HG02610 (cell line): ENCODE measurements at regions not wholly inside any gene's neighbourhood (a gene's known extent, or its start where the extent isn't known, plus 50 kb on each side); places are given as distances from the start of the nearest gene placed in this dataset.
"Not testable (repeated sequence)": the region's sequence is repeated elsewhere in the genome, so short reads cannot be mapped to it uniquely, and the experiment has no call there.

Source experiments
- ATAC-seq: cut with Tn5 transposase; IDR thresholded peaks from one replicate; pipeline ENCODE4 v1.9.1; 2021; ENCODE audit warnings: mild to moderate bottlenecking, moderate library complexity; ENCODE audit not compliant: unreplicated experiment

DNA sequence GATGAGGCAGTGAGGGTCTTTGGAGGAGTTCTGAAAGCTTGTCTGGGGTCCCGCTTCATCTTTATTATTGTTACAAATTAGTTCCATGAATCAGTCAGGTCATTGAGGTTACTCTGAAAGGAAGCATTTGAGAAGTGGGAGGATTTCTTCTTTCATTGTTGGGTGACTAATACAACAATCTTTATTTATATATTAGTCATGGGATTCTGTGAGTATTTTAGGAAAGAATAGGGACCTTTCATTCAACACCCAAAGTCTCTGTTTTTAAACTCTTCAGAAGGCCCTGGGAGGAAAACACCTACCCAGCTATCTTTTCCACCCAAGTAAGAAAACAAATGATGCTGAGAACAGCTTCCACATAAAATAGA, 98.3 kb downstream of the SOD2 start:
- ATAC-seq: no peak

DNA sequence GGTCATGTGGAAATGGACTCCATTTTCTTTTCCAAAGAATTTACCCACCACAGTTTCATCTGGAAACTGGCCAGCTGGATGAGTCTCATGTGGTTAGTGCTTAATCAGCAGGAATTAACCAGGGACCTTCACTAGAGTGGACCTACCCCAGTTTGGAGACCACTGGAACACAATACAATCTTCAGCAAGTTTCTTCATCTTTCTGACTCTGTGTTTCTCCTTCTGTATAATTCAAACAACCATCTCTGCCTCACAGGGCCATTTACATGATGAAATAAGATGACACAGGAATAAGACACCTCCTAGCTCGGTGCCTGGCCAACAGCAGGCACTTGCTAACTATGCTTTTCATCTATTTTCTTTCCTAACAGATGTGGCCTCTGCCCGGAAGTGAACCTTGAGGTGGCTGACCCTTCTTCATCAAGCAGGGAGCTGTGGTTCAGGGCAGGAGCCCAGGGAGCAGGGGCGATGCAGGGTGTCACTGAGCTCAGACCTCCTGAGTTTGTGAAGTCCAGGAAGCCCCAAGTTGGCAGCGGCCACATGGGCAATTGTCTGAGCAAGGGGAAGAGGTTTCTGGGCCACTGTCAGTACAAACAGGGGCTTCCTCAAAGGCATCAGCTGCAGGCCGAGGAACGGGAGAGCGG, 98.8 kb downstream of the SOD2 start:
- no peak for ATAC-seq

DNA sequence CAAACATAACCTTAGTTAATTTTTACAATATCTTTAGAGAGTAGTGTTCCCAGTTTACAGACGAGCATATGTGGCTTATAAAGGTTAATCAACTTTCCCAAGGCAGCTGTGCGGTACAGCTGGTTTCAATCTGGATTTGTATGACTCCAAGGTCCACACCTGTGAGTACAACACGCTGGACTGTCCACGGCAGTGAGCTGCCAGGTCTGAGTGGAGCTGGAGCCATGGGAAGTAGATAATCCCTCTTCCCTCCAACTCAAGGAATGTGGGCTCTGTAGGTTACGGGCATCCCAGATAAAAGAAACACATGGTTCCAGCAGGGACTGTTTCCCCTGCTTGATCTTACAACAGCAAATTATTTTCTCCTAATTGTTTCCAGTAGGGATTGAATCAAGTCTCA, 102.2 kb downstream of the SOD2 start:
- ATAC-seq: no peak

DNA sequence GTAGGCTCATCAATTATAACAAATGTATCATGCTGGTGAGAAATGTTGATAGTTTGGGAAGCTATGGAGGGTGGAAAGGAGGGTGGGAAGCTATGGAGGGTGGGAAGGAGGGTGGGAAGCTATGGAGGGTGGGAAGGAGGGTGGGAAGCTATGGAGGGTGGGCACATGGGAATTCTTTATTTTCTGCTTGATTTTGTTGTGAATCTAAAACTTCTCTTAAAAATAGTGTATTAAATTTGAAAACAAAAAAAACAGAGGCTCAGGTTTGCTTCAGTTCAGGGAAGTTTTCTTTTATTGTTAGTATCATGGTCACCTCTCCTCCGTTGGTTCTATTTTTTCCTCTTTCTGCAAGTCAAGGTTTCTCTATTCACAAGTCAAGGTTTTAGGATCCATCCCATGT, 106.4 kb downstream of the SOD2 start:
- no peak for ATAC-seq

DNA sequence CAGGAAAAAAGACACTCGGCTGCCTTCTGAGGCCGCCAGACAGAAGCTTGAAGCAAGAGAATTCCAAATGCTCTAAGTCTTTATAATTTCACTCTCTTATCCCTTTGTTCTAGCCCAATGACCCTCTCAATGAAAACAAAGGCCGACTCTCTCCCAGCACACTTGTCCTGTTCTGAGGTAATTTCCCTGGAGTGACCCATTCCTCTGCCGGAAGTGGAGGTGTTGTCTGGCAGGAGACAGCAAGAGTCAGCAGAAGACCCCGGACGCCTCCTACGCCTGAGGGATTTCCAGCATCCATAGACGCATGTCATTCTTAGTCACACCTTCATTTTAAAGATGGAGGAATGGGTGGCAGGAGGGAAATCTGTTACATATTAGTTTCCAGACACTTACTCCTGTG, 110.3 kb downstream of the SOD2 start:
- no peak for ATAC-seq

DNA sequence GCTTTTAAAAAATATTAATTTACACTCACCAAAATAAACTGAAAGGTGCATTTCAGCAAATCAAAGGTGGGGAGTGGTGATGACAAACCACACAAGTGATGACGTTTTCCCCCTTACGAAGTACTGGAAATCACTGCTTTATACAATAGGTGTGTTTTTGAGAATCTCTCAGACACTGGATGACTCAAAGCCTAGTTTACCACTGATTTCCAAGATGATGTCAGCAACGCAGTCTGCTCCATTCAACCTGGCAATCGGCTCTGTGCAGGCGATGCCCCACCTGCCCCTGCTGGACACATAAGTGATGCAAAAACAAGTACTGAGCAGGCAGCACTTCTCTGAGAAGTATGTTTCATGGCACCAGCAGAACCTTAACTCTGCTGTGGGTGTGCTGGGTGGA, 114.4 kb downstream of the SOD2 start:
- no peak for ATAC-seq

DNA sequence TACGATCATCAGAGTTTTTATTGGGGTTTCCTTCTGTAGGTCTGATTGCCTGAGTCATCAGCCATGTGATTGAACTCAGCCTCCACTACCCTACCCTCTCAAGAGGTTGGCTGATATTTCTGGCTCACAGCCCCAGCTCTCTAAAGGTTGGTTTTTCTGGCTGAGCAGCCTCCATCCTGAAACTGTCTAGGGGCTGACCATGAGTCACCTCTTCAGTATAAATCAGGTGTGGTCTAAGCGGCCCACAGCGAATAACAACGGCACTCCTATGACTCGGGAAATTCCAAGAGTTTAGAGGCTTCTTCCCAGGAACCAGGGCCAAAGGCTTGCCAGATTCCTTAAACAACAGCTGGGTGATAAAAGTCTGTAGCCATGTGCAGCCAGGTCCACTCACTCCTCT, 115.5 kb downstream of the SOD2 start:
- ATAC-seq: no peak

DNA sequence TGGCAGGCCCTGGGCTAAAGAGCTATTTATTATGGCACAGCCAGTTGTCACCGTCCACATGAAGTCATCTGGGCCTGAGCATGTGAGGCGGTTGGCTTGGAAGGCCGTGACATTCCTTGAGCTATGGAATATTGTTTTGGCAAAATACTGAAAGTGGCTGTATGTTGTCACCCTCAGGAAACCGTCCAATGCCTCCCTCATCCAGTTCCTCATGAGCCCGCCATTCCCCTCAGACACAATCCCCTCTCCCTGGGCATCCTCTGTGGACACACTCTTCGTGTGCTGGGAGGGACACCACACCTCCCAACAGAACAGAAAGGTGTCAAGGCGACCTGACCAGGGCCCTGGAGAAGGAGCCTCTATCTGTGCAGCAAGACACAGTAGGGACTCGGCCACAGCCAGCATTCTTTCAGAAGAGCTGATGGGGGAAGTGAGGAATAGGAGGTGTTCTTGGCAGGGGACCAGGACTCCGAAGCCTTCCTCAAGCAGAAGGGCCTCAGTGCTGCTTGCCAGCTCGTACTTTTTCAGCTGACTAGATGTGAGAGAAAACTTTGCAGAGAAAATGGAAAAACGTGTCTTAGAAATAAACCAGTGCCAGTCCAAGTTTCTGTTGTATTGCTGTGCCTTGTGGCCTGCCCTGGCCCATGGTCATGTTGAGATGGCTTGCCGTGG, 120.5 kb downstream of the SOD2 start:
- no peak for ATAC-seq

DNA sequence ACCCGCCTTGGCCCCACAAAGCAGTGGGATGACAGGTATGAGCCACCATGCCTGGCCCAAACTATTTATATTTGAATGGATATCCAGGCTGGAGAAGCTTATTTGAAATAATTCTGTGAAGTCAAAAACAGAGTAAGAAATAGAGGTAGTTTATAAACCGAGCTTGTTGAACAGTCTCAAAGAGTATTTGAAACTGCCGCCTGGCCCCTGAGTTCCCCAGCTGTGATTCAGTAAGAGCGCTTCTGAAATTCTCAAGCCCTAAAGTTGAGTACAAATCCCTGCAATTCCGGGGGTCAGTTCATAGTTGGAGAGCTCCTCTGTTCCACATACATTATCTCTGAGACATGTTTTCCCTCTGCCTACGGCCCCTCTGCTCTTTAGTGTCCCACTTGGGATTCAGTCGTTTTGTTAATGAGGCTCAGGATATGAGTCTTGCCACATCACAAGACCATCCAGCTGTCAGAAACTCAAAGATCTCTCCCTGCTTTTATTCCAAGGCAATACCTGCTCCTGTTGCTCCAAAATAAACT, 127.8 kb downstream of the SOD2 start:
- no peak for ATAC-seq

DNA sequence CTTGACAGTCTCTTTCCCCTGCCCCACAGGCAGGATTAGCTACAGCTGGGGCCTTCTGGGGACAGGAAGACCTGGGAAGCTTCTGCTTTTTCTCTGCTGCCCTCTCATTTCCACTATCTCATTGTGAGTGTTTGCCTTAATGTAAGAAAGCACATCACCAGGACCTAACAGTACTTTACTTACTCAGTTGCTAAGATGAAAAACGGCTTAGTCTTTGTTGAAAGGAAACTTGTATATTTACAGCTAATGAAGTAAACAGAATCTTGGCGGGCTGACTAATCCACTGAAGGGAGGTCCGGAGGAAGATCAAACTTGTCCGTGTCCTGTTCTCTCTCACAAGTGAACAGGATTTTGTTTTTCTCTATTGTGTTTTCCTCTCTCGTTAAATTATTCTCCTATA, 128.6 kb downstream of the SOD2 start:
- ATAC-seq: no peak

DNA sequence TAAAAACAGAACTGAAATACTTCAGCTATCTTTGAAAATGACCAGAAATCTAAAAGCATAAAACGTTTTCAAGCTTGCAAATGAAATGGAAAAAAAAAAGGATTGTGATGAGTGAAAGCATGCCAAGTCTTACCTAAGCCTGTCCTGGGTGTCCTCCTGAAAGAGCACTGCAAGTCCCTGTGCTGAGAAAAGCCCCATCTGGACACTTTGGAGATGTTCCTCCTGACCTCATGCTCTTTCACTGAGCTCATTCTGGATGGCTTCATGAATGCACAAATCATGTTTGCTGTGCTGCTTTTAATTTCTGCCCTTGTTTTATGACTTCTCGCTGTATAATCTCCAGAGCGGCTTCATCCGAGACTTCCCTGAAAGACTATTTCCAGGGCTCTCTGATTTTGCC, 136.0 kb downstream of the SOD2 start:
- ATAC-seq: no peak

DNA sequence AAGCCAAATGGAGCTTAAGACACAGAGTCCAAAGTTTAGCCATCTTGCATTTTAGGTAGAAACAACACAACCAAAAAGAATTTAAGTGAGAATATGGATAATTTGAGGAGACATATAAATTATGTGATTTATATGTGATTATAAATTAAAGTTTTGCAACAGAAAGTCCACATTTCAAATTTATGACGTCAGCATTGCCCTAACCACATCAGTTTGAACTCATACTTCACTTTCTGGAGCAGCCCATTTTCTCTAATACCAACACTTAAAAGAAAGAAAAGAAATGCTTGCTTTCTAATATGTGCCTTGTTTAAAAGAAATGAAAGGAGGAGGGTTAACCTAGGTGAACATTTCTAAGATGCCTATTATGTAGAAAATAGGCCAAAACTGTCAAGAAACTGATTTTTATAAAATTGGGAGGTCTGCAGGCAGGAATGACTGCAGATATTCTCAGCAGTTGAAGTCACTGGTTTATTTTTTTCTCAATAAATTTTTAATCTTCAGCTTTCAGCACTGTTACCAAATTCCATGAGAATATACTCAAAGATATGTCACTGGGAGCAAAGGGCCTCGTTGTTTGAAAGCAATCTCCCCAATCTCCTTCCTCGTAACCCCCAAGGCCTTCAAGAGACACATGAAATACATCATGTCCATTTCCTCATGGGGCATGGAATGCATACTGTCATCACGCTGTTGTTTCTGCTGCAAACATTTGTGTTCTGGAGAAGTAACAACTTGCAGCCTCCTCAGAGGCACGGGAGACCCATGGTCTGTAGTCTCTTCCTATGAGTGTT, 137.8 kb downstream of the SOD2 start:
- no peak for ATAC-seq

DNA sequence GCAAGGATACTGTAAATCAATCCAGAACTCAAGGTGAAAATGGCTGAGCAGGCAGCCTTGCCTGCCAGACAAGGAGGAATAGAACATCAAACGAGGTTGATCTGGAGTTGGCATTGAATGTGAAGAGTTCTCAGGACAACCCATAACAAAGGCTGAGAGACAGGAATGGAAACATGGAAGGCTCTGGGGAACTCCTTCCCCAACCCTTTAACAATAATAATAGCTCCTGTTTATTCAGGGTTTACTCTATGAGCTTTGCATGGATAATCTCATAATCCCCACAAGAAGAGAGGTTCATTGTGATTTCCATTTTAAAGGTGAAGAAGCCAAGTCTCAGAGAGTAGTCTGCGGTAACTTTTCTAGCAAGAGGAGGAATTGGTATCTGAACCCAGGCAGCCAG, 151.7 kb downstream of the SOD2 start:
- ATAC-seq: no peak

DNA sequence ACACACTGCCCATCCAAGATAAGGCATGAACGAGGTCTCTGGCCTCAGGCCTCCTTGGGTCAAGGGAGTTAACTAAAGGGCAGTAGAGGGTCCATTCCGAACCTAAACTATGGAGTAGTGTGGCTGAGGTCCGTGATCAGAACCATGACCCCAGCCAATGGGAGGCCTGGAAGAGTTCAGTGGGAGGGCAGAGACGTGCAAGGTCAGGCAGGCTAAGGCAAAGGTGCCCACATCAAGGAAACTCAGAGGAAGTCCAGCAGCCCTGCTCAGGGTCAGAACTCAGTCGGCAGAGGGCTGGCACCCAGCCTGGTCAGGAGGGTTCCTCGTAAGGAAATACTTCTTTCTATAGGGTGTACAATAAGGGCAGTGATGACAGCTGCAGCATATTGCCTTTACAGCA, 152.2 kb downstream of the SOD2 start:
- no peak for ATAC-seq

DNA sequence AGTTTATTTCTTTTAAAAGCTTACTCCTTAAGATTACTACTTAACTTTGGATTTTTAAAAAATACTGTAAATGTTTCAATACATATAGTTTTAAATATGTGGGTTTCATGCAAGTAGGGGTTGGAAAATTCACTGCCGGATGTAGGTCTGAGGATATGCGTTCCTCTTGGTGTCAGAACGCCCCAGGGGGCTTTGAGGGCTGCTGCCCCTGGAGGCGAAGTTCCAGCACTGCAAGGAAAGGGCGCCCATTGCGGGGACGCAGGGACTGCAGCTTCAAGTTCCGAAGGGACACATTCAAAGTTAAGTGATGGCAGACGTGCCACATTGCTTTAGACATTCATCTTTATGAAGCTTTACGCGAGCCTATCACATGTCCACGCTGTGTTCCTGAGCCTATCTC, 152.9 kb downstream of the SOD2 start:
- ATAC-seq: no peak

DNA sequence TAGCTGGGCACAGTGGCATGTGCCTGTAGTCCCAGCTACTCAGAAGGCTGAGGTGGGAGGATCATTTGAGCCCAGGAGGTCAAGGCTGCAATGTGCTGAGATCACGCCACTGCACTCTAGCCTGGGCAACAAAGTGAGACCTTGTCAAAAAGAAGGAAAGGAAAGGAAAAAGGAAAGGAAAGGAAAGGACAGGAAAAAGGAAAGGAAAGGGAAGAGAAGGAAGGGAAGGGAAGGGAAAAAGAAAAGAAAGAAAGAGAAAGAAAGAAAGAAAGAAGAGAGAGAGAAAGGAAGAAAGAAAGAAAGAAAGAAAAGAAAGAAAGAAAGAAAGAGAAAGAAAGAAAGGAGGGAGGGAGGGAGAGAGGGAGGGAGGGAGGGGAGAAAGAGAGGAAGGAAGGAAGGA, 155.0 kb downstream of the SOD2 start:
- ATAC-seq: not testable (repeated sequence)

DNA sequence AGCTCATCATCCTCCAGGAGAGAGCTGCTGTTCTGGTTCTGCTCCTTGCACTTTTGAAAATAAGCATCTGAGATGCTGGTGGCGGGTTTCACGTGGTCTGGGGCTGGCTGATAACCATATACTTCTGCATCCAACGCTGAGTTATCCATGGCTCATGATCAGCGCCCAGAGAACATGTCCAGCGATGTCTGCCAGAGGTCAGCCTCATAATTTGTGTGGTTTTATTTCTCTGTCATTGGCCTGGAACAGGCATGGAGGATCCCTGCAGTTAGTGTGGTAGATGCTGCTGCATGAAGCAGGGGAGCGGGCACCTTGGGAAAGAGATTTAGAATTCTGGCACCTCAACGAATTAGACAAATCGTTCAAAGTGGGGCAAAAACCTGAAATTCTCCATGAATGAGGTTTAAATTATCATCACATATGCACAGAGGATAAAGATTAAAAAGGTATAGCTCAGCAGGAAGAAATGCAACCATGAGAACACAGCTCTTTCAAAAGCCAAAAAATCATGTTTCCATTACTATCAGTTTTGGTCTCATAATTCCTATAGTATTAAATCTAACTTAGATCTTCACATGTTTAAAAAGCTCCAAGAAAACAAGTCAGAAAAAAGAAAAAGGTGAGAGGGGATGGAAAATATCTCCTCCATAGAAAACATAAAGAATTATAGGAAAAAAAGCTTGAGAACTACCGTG, 157.2 kb downstream of the SOD2 start:
- ATAC-seq: no peak

DNA sequence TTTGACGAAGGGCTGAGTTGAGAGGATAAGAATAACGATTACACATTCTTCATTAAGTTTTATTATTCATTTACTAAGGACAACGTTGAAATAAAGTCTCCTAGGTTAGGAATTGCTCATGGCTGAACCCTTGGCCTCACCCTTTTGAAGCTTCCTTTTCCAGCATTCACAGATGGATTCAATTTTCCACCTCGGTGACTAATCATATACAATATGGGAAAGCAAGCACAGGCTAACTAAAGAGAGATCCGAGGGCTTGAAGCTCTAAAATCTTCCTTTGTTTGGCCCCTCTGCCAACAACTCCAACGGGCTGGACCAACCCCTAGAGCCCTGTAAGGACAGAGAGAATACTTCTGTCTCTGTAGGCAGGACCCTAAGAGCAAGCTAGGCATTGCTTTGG, 159.5 kb downstream of the SOD2 start:
- no peak for ATAC-seq

DNA sequence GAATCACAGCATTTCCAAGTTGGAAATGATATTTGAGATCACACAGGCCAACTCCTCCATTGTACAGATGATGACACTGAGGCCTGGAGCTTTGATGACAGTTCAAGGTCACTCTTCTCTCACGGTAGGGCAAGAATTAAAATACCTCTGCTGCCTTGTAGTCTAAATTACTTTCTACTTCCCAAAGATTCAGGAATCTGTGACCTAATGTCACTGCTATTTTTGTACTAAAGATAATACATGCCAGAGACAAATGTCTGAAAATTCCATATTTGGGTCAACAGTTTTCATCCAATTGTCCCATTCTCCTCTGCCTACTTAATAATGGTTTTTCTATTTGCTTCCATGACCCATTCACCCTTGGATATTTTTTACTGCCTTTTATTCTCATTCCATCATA, 160.0 kb downstream of the SOD2 start:
- no peak for ATAC-seq

DNA sequence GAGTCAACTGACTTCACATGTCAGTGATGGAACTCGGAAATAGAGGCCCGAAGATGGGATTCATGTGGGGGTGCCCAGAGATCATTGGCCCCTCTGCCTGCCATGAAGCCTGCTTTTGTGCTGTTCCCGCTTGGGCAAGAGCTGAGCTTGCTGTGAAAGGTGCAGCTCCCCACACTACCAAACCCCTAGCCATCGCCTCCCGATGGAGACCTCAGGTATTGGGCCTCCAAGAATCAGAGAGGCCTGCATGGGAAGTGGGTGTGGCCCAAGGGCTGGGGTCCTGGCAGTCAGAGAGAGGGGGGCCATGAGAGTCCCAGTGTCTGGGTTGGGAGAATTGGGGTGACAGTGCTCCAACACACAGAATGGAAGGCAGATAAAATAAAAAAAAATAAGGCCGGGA, 160.9 kb downstream of the SOD2 start:
- no peak for ATAC-seq

DNA sequence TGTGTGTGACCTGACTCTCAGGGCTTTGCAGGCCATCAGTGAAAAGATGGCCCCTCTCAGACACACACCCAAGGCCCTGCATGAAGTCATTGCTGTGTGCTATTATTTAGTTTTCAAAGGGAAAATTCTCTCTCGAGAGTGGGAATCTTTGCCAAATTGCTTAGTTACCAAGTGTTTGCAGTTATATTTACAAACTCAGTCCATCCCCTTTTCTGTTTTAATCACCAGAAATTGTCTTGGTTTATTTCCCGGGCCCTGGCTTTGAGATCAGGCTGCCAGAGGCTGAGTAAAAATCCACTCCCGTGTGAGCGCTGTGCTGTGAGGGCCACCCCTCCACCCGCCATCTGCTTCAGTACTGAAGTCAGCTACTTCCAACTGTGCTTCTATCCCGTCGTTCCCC, 163.1 kb downstream of the SOD2 start:
- ATAC-seq: no peak

DNA sequence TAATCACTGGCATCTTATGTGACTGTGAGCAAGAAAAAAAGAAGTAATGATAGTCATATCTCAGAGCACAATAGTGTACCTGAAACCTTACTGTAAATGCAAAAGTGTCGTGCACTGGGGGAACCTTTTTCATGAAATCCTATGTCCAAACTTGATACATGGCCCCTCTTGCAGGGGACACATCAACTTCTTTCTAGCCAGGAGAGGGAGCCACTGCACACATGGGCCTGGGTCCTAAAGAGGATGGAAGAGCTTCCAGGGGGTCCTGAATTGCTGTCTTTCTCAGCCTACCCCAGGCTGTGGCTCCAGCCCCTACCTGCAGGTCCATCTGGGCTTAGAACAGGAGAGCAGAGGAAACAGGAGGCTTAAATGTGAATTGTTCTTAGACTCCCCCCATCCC, 165.7 kb downstream of the SOD2 start:
- no peak for ATAC-seq
